ENCODE measurements at regions not wholly inside any gene's neighbourhood (a gene's known extent, or its start where the extent isn't known, plus 50 kb on each side); places are given as distances from the start of the nearest gene placed in this dataset.

GRCh38 chr2:223219872-223220657, 168.1 kb downstream of the KCNE4 start:
- in situ Hi-C loops (cut with MboI; ENCODE audit: low sequenced_read_pairs): no loop called here
- Histone ChIP-seq H3K14ac (replicated peaks; ENCODE audit: low read depth, low read length) (no peak overlapping the region), H2BK15ac (ENCODE audit: low read depth, low read length) (no peak overlapping the region), H3K4me2 (ENCODE audit: low read depth, low read length) (no peak overlapping the region), H3K27ac (ENCODE audit: insufficient read depth, low read length) (no peak overlapping the region), H3K9ac (ENCODE audit: low read depth, low read length) (no peak overlapping the region), H3K18ac (ENCODE audit: low read depth, low read length) (no peak overlapping the region), H2BK5ac (ENCODE audit: low read depth, low read length, poor library complexity, severe bottlenecking) (no peak overlapping the region), H3K79me1 (ENCODE audit: low read depth in 1 of 2, low read length in 2 of 2) (no peaks in the 10 kb centered on the region), H4K5ac (ENCODE audit: low read depth, low read length) (no peak overlapping the region), H3K36me3 (ENCODE audit: control insufficient read depth, insufficient read depth, low read length) (no peaks in the 10 kb centered on the region), H2AK5ac (ENCODE audit: low read depth, low read length) (no peak overlapping the region), H3K23ac (ENCODE audit: low read depth, low read length) (no peak overlapping the region), H2AK9ac (replicated peaks; ENCODE audit: low read depth, low read length, poor library complexity) (no peak overlapping the region), H3K4me3 (ENCODE audit: insufficient read depth, low read depth, low read length) (no peak overlapping the region), H3K9me1 (ENCODE audit: insufficient read depth, low read length) (no peaks in the 10 kb centered on the region), H2AFZ (replicated peaks; ENCODE audit: low read length, poor library complexity) (no peak overlapping the region), H3K4me1 (ENCODE audit: control insufficient read depth, insufficient read depth, low read length) (no peaks in the 10 kb centered on the region), H3K27me3 (ENCODE audit: control insufficient read depth, insufficient read depth, low read length) (peaks cover 5% of the 10 kb centered on the region; the same call in 1 of the 2 replicates), H3K56ac (ENCODE audit: extremely low read depth, insufficient read depth, low read length) (no peak overlapping the region), H3K9me3 (ENCODE audit: control insufficient read depth, insufficient read depth, low read length) (no peaks in the 10 kb centered on the region), H4K91ac (ENCODE audit: insufficient read depth, low read depth, low read length) (no peak overlapping the region), H4K20me1 (ENCODE audit: insufficient read depth, low read length) (no peaks in the 10 kb centered on the region), H4K8ac (ENCODE audit: low read depth in 2 of 2, low read length in 2 of 2) (no peak overlapping the region), H3K4ac (ENCODE audit: low read depth, low read length) (no peak overlapping the region), H2BK20ac (ENCODE audit: low read depth, low read length) (no peak overlapping the region), H2BK120ac (ENCODE audit: low read depth, low read length) (no peak overlapping the region)
- 70% methylated on average over 2 of the region's 9 CpGs; no CpG with 5 or more reads in 1 of the 2 experiments for WGBS, 2 experiments (ENCODE audit: extremely low coverage in 2 of 2, insufficient read length in 1 of 2)
- intact Hi-C loops (cut with micrococcal nuclease): no loop called here
- ATAC-seq (ENCODE audit: low read depth) (no peak), DNase-seq (no peak)
- dilution Hi-C loops (cut with HindIII; ENCODE audit: low sequenced_read_pairs, unreplicated experiment): no loop called here
- POLR2A ChIA-PET (ENCODE audit: unreplicated experiment): no interaction called here
- no peak for TF ChIP-seq BHLHE40 (IDR thresholded peaks at IDR 0.05; ENCODE audit: low read depth, low read length)
- no peak for TF ChIP-seq ELK1 (IDR thresholded peaks at IDR 0.05; ENCODE audit: borderline replicate concordance, low read depth, low read length)
- TF ChIP-seq RAD21 (IDR thresholded peaks at IDR 0.05; ENCODE audit: low read length): no peak
- TF ChIP-seq RFX5 (IDR thresholded peaks at IDR 0.05; ENCODE audit: low read depth, low read length): no peak
- no peak for TF ChIP-seq MAFK (IDR thresholded peaks at IDR 0.05; ENCODE audit: low read depth, low read length)
- TF ChIP-seq MAZ (IDR thresholded peaks at IDR 0.05; ENCODE audit: borderline replicate concordance, low read depth, low read length): no peak
- no peak for TF ChIP-seq SMC3 (IDR thresholded peaks at IDR 0.05; ENCODE audit: low read depth, low read length)
- no peak for TF ChIP-seq POLR2A (IDR thresholded peaks at IDR 0.05; ENCODE audit: low read depth, low read length)
- CTCF ChIA-PET: no interaction called here
- no TSS peak for BruUV-seq (replicated peaks)

Data from IMR-90 (cell line).